K562 (cell line): ENCODE measurements at regions not wholly inside any gene's neighbourhood (a gene's known extent, or its start where the extent isn't known, plus 50 kb on each side); places are given as distances from the start of the nearest gene placed in this dataset.

Experiments used
- ATAC-seq: fragments of 200-7000 bp; cut with Tn5 transposase; 3 replicates; pipeline ENCODE4 v1.9.1; 2020; ENCODE audit warnings: moderate library complexity
- BruUV-seq: library from RNA; stranded (reverse); fragments of 400-500 nt; replicated peaks from 2 replicates; lab custom pipeline; 2021; lab: Mats Ljungman, UMichigan
- CTCF ChIA-PET: fragments of 300-600 bp; formaldehyde crosslinking; extraction: SDS; loops from one replicate; lab custom pipeline; 2021; ENCODE audit warnings: low intra/inter-chr PET ratio; lab: Yijun Ruan, JAX
- POLR2A ChIA-PET: fragments of 300-600, 350-650 bp; sonication (Branson Sonifier 250); formaldehyde crosslinking; extraction: SDS; loops from one replicate; lab custom pipeline; 2021; ENCODE audit warnings: antibody characterized with exemption, inconsistent platforms; lab: Yijun Ruan, JAX
- DNase-seq, 4 experiments: peaks; one replicate each; pipeline versions ENCODE4 v3.0.0 to v3.0.0-alpha.2; 2011 to 2018; ENCODE audit warnings: low spot score in 3 of 4, mixed read lengths in 3 of 4; ENCODE audit errors: extremely low read depth in 1 of 4
- FAIRE-seq: peaks from 2 replicates; lab custom pipeline; 2011; peaks lifted over from hg19 to GRCh38; lab: Jason Lieb, UNC
- H2AFZ ChIP-seq: 2 replicates; pipeline ENCODE4 v1.6.0; 2011; ENCODE audit warnings: low read depth, low read length, control low read depth, inconsistent platforms
- H3K27ac ChIP-seq: fragments of 200-600 bp; 3 replicates; pipeline ENCODE4 v1.8.0; 2011; ENCODE audit warnings: low read depth, mild to moderate bottlenecking, control low read depth, inconsistent platforms, low read length, moderate library complexity, mixed read lengths; ENCODE audit errors: extremely low read depth
- H3K27me3 ChIP-seq, 2 experiments: fragments of 300-600 bp in 1 of 2; 2 replicates in 1 of 2; 3 replicates in 1 of 2; pipeline versions ENCODE4 v1.6.0 to v1.8.0; 2011; ENCODE audit warnings: inconsistent platforms in 2 of 2, low read length in 2 of 2, mild to moderate bottlenecking in 1 of 2, mixed read lengths in 1 of 2, moderate library complexity in 1 of 2; ENCODE audit not compliant: control insufficient read depth in 2 of 2, insufficient read depth in 2 of 2
- H3K36me3 ChIP-seq: fragments of 300-600 bp; 3 replicates; pipeline ENCODE4 v1.8.0; 2011; ENCODE audit warnings: mild to moderate bottlenecking, low read length, inconsistent platforms; ENCODE audit not compliant: control insufficient read depth, insufficient read depth
- H3K4me1 ChIP-seq, 2 experiments: fragments of 200-600 bp in 1 of 2; replicated peaks in 1 of 2; 2 replicates in 1 of 2; 3 replicates in 1 of 2; pipeline versions ENCODE4 v1.5.1 to v1.8.0; 2011; ENCODE audit warnings: inconsistent platforms in 2 of 2, low read length in 2 of 2, mild to moderate bottlenecking in 1 of 2, mixed read lengths in 1 of 2, moderate library complexity in 1 of 2; ENCODE audit not compliant: control insufficient read depth in 2 of 2, insufficient read depth in 2 of 2
- H3K4me2 ChIP-seq: 2 replicates; pipeline ENCODE4 v1.6.1; 2011; ENCODE audit warnings: low read length, control low read depth, inconsistent platforms, mixed read lengths; ENCODE audit not compliant: insufficient read depth
- H3K4me3 ChIP-seq: fragments of 200-600 bp; sonication (generic), shearing (Covaris generic); 2 replicates; pipeline ENCODE4 v1.5.1; 2016; ENCODE audit warnings: control low read depth, inconsistent platforms
- H3K79me2 ChIP-seq: fragments of 200-600 bp; 3 replicates; pipeline ENCODE4 v1.8.0; 2011; ENCODE audit warnings: low read length, inconsistent platforms; ENCODE audit not compliant: control insufficient read depth, insufficient read depth
- H3K9ac ChIP-seq, 2 experiments: 2 replicates each; pipeline versions ENCODE4 v1.6.0 to v1.6.1; 2011; ENCODE audit warnings: low read depth in 2 of 2, low read length in 2 of 2, control low read depth in 1 of 2, inconsistent platforms in 1 of 2, mild to moderate bottlenecking in 1 of 2, mixed read lengths in 1 of 2; ENCODE audit not compliant: insufficient read depth in 1 of 2
- H3K9me1 ChIP-seq: one replicate; pipeline ENCODE4 v1.6.0; 2011; ENCODE audit warnings: inconsistent platforms, mild to moderate bottlenecking, low read length, moderate library complexity; ENCODE audit not compliant: control insufficient read depth, insufficient read depth
- H3K9me3 ChIP-seq: replicated peaks from 2 replicates; pipeline ENCODE4 v1.5.1; 2011; ENCODE audit warnings: low read depth, low read length, inconsistent platforms; ENCODE audit not compliant: control insufficient read depth, insufficient read depth
- H4K20me1 ChIP-seq: replicated peaks from 2 replicates; pipeline ENCODE4 v1.6.1; 2011; ENCODE audit warnings: low read length, inconsistent platforms, mixed read lengths; ENCODE audit not compliant: control insufficient read depth, insufficient read depth
- ZNF239 ChIP-seq: fragments of 250-450 bp; sonication (Bioruptor Pico); IDR thresholded peaks from 2 replicates; pipeline ENCODE4 v1.4.0; 2020; ENCODE audit warnings: mild to moderate bottlenecking
- WGBS: fragments of 100-300 bp; shearing (Covaris generic); methylation state at CpG from one replicate; pipeline ENCODE4 v1.1.6; 2016; ENCODE audit warnings: low coverage, mixed read lengths; ENCODE audit not compliant: insufficient coverage; ENCODE audit errors: missing lambda C conversion rate; 5-methylcytosine and 5-hydroxymethylcytosine counted together
- in situ Hi-C: fragments of 300-500 bp; cut with MboI; formaldehyde crosslinking; loops from 4 replicates; pipeline ENCODE4 v1.15.0; 2018; ENCODE audit warnings: inconsistent platforms, mixed read lengths
- intact Hi-C: fragments of 100-400 bp; cut with micrococcal nuclease; formaldehyde crosslinking; loops from 2 replicates; pipeline ENCODE4 v1.14.2; 2022
- TF ChIP-seq, protein P1 (sequence below): sonication (generic); formaldehyde crosslinking; IDR thresholded peaks from 2 replicates; pipeline ENCODE4 v1.8.0; 2022; ENCODE audit warnings: mild to moderate bottlenecking, missing genetic modification reagents
- TF ChIP-seq, protein P2 (sequence below): fragments of 250-450 bp; sonication (Bioruptor Pico); IDR thresholded peaks from 2 replicates; pipeline ENCODE4 v1.5.1; 2021; ENCODE audit warnings: mild to moderate bottlenecking
- TF ChIP-seq, protein P3 (sequence below): fragments of 450-650 bp; IDR thresholded peaks from 2 replicates; pipeline ENCODE4 v1.6.1; 2018; ENCODE audit warnings: mild to moderate bottlenecking, low read depth; ENCODE audit not compliant: partially characterized antibody

DNA sequence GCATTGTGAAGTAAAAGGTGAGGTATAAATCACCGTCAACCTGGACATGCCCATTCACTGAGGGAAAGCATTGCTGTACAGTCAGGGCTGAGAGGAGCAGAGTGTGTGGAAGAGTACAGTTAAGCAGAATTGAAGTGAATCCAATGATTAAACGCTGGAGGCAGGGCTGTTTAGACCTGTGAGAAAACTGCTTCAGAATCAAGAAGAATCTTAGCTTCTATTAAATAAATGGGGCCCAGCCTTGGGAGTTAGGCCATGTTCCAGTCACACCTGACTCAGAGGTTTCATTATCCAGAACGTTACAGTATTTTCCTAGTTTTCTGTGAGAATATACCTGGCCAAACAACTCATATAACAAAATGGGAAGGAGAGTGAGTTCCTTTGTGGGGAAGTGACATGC lies 86.9 kb downstream of the ATP23 start:
- H3K36me3 ChIP-seq: no peaks in the 10 kb centered on the region
- intact Hi-C loops (no loop called here), in situ Hi-C loops (no loop called here)
- TF ChIP-seq, protein P1, sequence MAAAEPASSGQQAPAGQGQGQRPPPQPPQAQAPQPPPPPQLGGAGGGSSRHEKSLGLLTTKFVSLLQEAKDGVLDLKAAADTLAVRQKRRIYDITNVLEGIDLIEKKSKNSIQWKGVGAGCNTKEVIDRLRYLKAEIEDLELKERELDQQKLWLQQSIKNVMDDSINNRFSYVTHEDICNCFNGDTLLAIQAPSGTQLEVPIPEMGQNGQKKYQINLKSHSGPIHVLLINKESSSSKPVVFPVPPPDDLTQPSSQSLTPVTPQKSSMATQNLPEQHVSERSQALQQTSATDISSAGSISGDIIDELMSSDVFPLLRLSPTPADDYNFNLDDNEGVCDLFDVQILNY (CRISPR knock-in tag): no peak
- TF ChIP-seq, protein P2, sequence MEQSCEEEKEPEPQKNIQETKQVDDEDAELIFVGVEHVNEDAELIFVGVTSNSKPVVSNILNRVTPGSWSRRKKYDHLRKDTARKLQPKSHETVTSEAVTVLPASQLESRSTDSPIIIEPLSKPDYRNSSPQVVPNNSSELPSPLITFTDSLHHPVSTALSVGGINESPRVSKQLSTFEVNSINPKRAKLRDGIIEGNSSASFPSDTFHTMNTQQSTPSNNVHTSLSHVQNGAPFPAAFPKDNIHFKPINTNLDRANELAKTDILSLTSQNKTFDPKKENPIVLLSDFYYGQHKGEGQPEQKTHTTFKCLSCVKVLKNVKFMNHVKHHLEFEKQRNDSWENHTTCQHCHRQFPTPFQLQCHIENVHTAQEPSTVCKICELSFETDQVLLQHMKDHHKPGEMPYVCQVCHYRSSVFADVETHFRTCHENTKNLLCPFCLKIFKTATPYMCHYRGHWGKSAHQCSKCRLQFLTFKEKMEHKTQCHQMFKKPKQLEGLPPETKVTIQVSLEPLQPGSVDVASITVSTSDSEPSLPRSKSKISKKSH (CRISPR knock-in tag): no peak
- TF ChIP-seq ZNF239 (CRISPR knock-in tag): no peak
- TF ChIP-seq, protein P3, sequence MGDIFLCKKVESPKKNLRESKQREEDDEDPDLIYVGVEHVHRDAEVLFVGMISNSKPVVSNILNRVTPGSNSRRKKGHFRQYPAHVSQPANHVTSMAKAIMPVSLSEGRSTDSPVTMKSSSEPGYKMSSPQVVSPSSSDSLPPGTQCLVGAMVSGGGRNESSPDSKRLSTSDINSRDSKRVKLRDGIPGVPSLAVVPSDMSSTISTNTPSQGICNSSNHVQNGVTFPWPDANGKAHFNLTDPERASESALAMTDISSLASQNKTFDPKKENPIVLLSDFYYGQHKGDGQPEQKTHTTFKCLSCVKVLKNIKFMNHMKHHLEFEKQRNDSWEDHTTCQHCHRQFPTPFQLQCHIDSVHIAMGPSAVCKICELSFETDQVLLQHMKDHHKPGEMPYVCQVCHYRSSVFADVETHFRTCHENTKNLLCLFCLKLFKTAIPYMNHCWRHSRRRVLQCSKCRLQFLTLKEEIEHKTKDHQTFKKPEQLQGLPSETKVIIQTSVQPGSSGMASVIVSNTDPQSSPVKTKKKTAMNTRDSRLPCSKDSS: no peak
- no peaks in the 10 kb centered on the region for H3K9me1 ChIP-seq
- no peaks in the 10 kb centered on the region for H3K4me1 ChIP-seq
- ChIA-PET CTCF (no interaction called here), POLR2A (no interaction called here)
- H3K4me3 ChIP-seq: no peak overlapping the region
- no peak overlapping the region for H3K9ac ChIP-seq
- no peaks in the 10 kb centered on the region for H3K27me3 ChIP-seq
- no peaks in the 10 kb centered on the region for H3K9me3 ChIP-seq
- no peaks in the 10 kb centered on the region for H4K20me1 ChIP-seq
- no peak overlapping the region for H3K4me2 ChIP-seq
- FAIRE-seq (no peak), ATAC-seq (no peak), DNase-seq (no peak)
- H3K79me2 ChIP-seq: no peaks in the 10 kb centered on the region
- no peak overlapping the region for H2AFZ ChIP-seq
- WGBS: 2% methylated on average over 3 of the region's 3 CpGs
- H3K27ac ChIP-seq: no peak overlapping the region
- no TSS peak for BruUV-seq
